HG02610 (cell line): ENCODE measurements at regions not wholly inside any gene's neighbourhood (a gene's known extent, or its start where the extent isn't known, plus 50 kb on each side); places are given as distances from the start of the nearest gene placed in this dataset.
"Not testable (repeated sequence)": the region's sequence is repeated elsewhere in the genome, so short reads cannot be mapped to it uniquely, and the experiment has no call there.

Source experiments
- ATAC-seq: cut with Tn5 transposase; IDR thresholded peaks from one replicate; pipeline ENCODE4 v1.9.1; 2021; ENCODE audit warnings: mild to moderate bottlenecking, moderate library complexity; ENCODE audit not compliant: unreplicated experiment

DNA sequence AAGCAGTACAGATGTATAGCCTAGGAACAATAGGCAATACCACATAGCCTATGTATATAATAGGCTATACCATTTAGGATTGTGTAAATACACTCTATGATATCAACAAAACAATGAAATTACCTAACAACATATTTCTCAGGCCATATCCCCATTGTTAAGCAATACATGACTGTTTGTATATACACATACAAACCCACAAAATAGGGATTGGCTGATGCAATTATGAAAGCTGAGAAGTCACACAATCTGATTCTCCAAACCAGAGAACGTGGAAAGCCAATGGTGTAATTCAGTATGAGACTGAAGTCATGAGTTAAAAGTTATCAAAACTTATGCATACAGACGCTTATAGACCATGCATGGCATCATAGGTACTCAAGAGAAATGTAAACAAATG lies 700.1 kb upstream of the RAG2 start:
- no peak for ATAC-seq

DNA sequence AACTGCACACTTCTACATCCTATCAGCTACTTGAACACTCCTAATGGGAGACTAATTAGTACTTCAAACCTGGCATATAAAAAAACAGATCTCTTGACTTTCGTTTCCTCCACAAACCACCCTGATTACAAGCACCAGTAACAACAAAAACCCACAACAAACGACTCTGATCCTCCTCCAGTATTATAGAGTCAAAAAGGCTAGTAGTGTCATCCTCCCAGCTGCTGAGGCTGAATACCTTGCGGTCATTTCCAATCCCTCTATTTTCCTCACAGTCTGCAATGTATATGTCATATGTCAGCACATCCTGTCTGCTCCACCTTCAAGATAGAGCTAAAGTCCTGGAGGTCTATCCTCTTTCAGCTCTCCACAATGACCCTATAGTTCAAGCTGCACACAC lies 688.9 kb upstream of the RAG2 start:
- ATAC-seq: no peak

DNA sequence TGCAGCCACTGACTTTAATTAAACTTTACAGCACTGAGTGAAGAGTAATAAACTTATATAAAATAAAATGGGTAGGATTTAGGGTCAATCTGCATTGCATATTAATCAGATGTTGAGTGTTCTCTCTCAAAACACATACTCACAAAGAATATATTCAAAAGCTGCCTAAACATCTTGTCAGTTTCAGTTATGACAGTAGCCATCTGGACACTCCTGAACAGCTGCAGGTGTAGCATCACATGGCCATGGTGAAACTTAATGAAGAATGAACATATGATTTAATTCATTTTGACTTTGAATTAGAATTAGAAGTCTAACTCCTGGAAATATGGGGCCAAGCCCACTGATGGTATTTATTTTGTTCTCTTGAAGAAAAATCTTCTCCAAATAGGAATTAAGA lies 684.3 kb upstream of the RAG2 start:
- ATAC-seq: no peak

GRCh38 chr11:37280200-37280599 lies 682.2 kb upstream of the RAG2 start:
- ATAC-seq: no peak

DNA sequence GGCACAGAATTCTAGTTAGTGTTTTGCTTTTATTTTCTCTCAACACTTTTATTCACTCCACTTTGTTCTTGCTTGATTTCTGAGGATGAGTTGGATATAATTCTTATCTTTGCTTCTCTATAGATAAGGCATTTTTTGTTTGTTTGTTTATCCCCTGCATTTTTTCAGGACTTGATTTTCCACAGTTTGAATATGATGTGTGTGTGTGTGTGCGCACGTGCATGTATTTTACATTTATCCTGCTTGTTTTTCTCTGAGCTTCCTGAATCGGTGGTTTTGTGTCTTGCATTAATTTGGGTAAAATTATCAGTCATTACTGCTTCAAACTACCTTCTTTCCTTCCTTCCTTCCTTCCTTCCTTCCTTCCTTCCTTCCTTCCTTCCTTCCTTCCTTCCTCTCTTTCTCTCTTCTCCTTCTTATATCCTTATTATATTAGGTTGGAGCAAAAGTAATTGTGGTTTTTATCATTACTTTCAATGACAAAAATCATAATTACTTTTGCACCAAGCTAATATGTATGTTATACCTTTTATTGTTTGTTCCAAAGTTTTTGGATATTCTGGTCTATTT lies 679.9 kb upstream of the RAG2 start:
- ATAC-seq: no peak

- ATAC-seq: no peak
These were observed 666.7 kb upstream of the RAG2 start for GRCh38 chr11:37264783-37265182.

- no peak for ATAC-seq
These were observed 666.0 kb upstream of the RAG2 start for GRCh38 chr11:37264060-37264459.

- ATAC-seq: not testable (repeated sequence)
These were observed 665.4 kb upstream of the RAG2 start for GRCh38 chr11:37263467-37263866.

DNA sequence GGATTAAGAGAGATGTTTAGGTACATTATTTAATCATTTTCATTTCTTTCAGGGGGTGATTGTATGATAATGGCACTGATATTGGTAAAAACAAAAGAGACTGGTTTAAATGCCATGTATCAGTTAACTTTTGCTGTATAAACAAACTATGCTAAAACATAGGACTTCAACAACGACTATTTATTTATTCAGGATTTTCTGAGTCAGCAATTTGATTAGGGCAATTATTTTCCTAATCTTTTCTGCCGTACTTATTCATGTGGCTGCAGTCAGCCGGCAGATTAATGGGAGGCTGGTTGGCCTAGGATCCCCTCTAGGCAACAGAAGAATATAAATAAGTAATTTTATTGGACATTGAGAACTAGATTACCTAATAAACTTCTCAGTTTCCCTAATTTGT lies 661.7 kb upstream of the RAG2 start:
- ATAC-seq: no peak

DNA sequence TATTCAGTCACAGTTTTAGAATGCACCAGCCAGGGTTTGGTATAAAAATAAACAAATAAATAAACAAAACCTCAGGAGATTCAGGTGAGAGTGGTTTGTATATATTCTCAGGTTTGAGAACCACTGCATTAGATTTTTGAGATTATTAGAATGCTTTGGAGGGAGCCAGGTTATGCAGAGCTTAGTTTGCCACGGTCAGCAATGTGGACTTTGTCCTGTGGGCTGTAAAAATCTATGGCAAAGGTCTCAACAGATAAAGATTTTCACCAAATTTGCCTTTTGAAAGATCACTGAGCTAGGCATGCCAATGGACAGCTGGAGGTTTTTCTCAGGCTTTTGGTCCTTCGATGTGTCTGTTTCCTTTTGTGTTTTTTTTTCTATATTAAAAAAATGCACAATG lies 650.1 kb upstream of the RAG2 start:
- no peak for ATAC-seq

GRCh38 chr11:37246092-37246491 lies 648.1 kb upstream of the RAG2 start:
- not testable (repeated sequence) for ATAC-seq

GRCh38 chr11:37230865-37231264 lies 632.8 kb upstream of the RAG2 start:
- ATAC-seq: no peak

DNA sequence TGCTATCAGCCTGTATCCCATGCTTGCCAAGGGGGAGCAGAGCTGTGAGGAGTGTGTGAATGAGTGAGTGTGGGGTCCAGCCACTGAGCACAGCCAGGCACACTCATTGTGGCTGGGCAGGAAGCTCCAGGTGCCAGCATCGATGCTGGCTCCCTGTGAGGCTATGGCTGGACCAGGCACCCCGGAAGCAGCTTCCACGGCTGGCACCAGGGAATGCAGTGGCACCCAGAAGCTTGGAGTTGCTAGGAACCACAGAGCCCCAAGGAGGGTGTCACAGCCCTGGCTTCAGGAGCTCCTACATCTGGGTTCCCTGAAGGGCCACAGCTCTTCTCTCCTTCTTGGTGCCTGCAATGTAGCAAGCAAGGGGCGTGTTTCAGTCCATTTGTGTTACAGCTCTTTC lies 625.9 kb upstream of the RAG2 start:
- ATAC-seq: no peak

GRCh38 chr11:37203006-37203405 lies 605.0 kb upstream of the RAG2 start:
- no peak for ATAC-seq

DNA sequence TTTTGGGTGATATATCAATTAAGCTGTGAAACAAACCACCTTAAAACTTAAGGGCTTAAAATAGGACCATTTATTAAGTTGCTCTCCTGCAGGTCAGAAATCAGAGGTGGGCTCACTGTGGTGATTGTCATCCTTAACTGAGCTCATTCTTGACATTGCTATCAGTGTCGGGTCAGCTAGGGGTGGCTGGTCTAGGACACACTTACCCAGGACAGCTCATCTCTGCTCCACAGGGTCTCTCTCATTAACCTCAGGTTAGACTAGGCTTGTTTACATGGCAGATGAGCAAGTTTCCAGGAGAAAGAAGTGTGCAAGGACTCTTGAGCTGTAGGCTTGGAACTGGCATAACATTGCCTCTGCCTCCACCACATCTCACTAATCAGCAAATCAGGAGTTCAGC lies 601.0 kb upstream of the RAG2 start:
- ATAC-seq: no peak

DNA sequence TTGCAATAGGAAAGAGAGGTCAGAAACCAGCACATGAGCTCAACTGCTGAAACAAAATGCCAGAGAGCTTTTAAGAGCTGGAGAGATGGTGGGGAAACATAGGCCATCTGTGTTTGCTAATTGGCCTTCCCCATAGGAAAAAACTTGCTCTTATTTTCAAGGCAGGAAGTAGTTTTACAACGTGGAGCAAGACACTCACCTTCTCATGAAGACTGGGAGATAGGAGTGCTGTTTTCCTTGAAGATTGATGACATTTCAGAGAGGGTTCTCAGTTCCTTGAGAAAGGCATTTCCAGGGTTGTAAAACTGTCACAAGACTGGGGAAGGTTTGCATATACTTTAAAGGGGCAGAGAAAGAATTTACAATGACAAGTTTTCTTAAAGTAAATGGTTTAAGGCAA lies 586.3 kb upstream of the RAG2 start:
- ATAC-seq: no peak

GRCh38 chr11:37182031-37182430 lies 584.0 kb upstream of the RAG2 start:
- ATAC-seq: no peak

GRCh38 chr11:37177721-37178120 lies 579.7 kb upstream of the RAG2 start:
- ATAC-seq: no peak

- ATAC-seq: no peak
These were observed 573.4 kb upstream of the RAG2 start for GRCh38 chr11:37171451-37171850.

- ATAC-seq: no peak
These were observed 572.3 kb upstream of the RAG2 start for GRCh38 chr11:37170311-37170710.

DNA sequence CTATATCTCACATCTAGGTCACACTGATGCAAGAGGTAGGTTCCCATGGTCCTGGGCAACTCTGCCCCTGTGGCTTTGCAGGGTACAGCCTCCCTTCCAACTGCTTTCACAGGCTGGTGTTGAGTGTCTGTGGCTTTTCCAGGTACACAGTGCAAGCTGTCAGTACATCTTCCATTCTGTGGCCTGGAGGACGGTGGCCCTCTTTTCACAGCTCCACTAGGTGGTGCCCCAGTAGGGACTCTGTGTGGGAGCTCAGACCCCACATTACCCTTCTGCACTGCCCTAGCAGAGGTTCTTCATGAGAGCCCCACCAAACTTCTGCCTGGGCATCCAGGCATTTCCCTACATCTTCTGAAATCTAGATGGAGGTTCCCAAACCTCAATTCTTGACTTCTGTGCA lies 547.4 kb upstream of the RAG2 start:
- not testable (repeated sequence) for ATAC-seq

DNA sequence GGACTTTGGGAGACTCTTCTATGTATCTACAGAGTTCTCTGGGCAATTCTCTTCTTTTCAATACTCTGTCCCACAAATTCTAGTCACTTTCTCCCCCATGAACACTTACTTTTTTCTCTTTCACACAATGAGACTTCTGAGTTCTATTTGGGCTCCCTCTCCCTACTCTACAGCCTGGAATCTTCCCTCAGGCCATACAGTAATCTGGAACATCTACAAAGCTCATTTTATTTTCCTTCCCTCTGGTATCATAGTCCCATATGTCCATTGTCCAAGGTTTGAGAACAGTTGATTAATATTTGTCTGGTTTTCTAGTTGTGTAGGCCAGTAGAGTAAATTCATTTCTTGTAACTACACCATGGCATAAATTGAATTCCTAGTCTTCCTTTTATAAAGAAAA lies 544.6 kb upstream of the RAG2 start:
- no peak for ATAC-seq

- no peak for ATAC-seq
These were observed 543.7 kb upstream of the RAG2 start for GRCh38 chr11:37141707-37142106.

DNA sequence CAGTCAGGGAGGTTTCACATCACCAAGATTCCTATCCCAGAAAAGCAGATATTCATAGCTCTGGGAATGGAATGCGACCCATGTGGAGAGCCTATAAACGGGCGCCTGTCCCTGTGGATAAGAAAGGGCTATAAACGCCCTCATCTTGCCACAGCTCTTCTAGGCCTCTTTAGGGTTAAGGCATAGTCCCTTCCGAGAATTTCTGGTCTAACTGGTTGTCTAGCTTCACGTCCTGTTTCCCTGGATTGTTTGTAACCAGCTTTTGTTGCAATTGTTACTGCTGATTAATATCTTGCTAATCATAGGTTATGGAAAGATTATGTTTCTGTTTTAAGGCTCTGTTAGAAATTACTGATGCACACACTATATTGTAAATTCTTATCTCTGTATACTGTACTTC lies 537.6 kb upstream of the RAG2 start:
- not testable (repeated sequence) for ATAC-seq
